Ovary (tissue), 7 donors: ENCODE measurements at regions not wholly inside any gene's neighbourhood (a gene's known extent, or its start where the extent isn't known, plus 50 kb on each side); places are given as distances from the start of the nearest gene placed in this dataset.

ENCODE experiments used
- DNase-seq, 5 donors: peaks; one replicate each; pipeline ENCODE4 v3.0.0-alpha.2; 2019 to 2020
- H3K27ac ChIP-seq, 2 donors: fragments of 200-600 bp; one replicate each; pipeline versions ENCODE4 v1.5.1 to v1.8.0; 2019 to 2022
- H3K27me3 ChIP-seq: fragments of 200-600 bp; one replicate; pipeline ENCODE4 v1.8.0; 2022
- H3K36me3 ChIP-seq: fragments of 200-600 bp; sonication (generic); one replicate; pipeline ENCODE4 v1.5.1; 2019
- H3K4me1 ChIP-seq: one replicate; pipeline ENCODE4 v1.8.1; 2013; ENCODE audit warnings: mild to moderate bottlenecking, moderate library complexity; ENCODE audit not compliant: insufficient read depth
- H3K4me3 ChIP-seq: fragments of 200-600 bp; sonication (generic); one replicate; pipeline ENCODE4 v1.5.1; 2017
- H3K9me3 ChIP-seq, 2 donors: fragments of 200-600 bp in 1 of 2; sonication (generic) in 1 of 2; one replicate each; pipeline versions ENCODE4 v1.5.1 to v1.8.1; 2013 to 2019; ENCODE audit warnings: mild to moderate bottlenecking in 1 of 2, moderate library complexity in 1 of 2
- EP300 ChIP-seq: sonication (generic); formaldehyde crosslinking; IDR thresholded peaks from one replicate; pipeline ENCODE4 v1.6.1; 2017; ENCODE audit warnings: antibody characterized with exemption
- POLR2A ChIP-seq: fragments of 450-650 bp; IDR thresholded peaks from one replicate; pipeline ENCODE4 v1.6.1; 2017; ENCODE audit warnings: antibody characterized with exemption, mild to moderate bottlenecking, moderate library complexity
- WGBS, 3 donors: extraction: QIAGEN DNeasy Blood & Tissue Kit in 1 of 3; methylation state at CpG; one replicate each; pipeline versions ENCODE4 v1.1.5 to v1.1.7; 2013 to 2017; 5-methylcytosine and 5-hydroxymethylcytosine counted together
- intact Hi-C, 4 donors: fragments of 100-400 bp; cut with DNase I; formaldehyde crosslinking; loops; one replicate each; pipeline versions ENCODE4 v1.11.0 to v1.15.1; 2022 to 2023
- TF ChIP-seq, protein P1 (sequence below), 3 donors: fragments of 450-650 bp in 2 of 3; fragments of 200-600 bp in 1 of 3; IDR thresholded peaks; one replicate each; pipeline versions ENCODE4 v1.5.1 to v1.8.0; 2016 to 2022; ENCODE audit warnings: antibody characterized with exemption in 3 of 3, mild to moderate bottlenecking in 1 of 3
- donor health status: DM: no; HTN: no; CAD: no; lungs with moderate emphysema.
- donor health status: DM: no; HTN: no; CAD: no.
- donor health status: Bipolar disorder and iron deficiency.
- donor health status: DM: no; HTN: no; CAD: no.
- donor health status: DM: yes; HTN: yes; CAD: no.

DNA sequence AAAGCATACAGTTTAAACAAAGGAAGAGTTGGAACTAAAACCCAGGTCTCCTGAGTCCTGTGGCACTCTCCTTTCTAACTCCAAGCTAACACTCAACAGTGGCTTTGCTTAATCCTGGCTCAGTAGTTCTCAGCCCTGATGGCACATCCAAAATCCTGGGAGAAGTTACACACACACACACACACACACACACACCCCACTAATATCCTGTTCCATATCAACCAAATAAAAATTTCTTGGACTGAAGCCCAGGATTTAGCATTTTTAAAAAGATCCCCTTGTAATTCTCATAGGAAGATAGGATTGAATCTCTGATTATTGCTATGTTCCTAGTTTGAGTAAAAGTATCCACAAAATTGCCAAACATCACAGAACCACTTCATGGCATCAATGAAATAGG, 136.1 kb upstream of the RIOK3 start:
- Histone ChIP-seq H3K27ac (no peak overlapping the region), H3K9me3 (no peaks in the 10 kb centered on the region), H3K4me3 (no peak overlapping the region), H3K27me3 (no peaks in the 10 kb centered on the region), H3K36me3 (no peaks in the 10 kb centered on the region), H3K4me1 (peaks cover under 1% of the 10 kb centered on the region)
- no peak for DNase-seq
- intact Hi-C loops: no loop called here
- TF ChIP-seq, protein P1, sequence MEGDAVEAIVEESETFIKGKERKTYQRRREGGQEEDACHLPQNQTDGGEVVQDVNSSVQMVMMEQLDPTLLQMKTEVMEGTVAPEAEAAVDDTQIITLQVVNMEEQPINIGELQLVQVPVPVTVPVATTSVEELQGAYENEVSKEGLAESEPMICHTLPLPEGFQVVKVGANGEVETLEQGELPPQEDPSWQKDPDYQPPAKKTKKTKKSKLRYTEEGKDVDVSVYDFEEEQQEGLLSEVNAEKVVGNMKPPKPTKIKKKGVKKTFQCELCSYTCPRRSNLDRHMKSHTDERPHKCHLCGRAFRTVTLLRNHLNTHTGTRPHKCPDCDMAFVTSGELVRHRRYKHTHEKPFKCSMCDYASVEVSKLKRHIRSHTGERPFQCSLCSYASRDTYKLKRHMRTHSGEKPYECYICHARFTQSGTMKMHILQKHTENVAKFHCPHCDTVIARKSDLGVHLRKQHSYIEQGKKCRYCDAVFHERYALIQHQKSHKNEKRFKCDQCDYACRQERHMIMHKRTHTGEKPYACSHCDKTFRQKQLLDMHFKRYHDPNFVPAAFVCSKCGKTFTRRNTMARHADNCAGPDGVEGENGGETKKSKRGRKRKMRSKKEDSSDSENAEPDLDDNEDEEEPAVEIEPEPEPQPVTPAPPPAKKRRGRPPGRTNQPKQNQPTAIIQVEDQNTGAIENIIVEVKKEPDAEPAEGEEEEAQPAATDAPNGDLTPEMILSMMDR (IDR thresholded peaks at IDR 0.05): no peak
- TF ChIP-seq EP300 (no peak), POLR2A (no peak)

DNA sequence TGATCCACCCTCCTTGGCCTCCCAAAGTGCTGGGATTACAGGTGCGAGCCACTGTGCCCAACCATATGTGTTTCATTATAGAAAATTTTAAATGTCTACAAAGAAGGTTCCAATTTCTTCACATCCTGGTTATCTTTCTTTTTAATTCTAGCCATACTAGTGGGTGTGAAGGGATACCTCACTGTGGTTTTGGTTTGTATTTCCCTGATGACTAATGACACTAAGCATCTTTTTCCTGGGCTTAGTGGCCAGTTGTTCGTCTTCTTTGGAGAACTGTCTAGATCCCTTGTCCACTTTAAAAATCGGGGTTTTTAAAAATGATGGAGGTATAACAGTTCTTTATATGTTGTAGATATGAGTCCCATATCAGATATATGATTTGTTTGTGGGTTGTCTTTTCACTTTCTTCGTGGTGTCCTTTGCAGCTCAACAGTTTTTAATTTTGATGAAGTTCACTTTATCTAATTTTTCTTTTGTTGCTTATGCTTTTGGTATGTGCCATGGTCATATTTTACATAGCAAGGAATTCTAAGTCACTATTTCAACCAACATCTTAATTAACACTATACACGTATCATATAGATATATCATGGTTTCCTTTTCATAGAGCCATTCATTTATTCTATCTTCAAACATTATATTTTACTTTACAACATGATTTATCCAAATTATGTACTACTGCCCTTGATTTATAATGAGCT, 135.0 kb upstream of the RIOK3 start:
- Histone ChIP-seq H3K4me1 (no peaks in the 10 kb centered on the region), H3K36me3 (no peaks in the 10 kb centered on the region), H3K9me3 (no peaks in the 10 kb centered on the region), H3K27ac (no peak overlapping the region), H3K4me3 (no peak overlapping the region), H3K27me3 (no peaks in the 10 kb centered on the region)
- no peak for TF ChIP-seq POLR2A
- no peak for TF ChIP-seq EP300
- TF ChIP-seq, protein P1 (IDR thresholded peaks at IDR 0.05): no peak
- intact Hi-C loops: no loop called here
- WGBS, 3 donors: 81 to 93% (median 85%) methylated on average over 5 of the region's 5 CpGs
- no peak for DNase-seq

DNA sequence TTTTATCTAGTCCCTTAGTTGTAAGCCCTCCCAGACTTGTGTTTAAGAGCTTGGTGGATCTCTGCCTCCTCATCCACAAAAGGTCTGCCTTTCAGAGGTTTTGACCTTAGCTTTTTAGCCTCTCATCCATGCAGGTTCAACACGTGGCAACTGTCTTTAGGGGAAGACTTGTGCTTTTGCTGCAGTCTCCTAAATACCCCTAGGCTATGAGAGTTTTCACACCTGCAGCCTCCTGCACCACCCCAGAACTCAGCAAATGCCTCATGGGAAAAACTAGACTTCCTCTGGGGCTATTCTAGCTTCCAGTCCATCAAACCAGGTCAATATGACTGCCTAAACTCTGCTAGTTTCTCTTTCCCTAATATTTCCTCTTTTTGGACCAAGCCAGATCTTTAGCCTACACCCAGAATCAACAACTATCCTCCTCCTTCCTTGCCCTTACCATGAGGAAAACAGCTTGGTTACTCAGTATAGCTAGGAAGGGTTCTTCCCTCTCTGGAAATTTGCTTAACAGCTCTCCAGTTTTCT, 132.3 kb upstream of the RIOK3 start:
- 62 to 77% (median 65%) methylated on average over 1 of the region's 1 CpG for WGBS, 3 donors
- DNase-seq: no peak
- Histone ChIP-seq H3K27ac (no peak overlapping the region), H3K36me3 (no peaks in the 10 kb centered on the region), H3K27me3 (no peaks in the 10 kb centered on the region), H3K4me3 (no peak overlapping the region), H3K4me1 (no peaks in the 10 kb centered on the region), H3K9me3 (no peaks in the 10 kb centered on the region)
- TF ChIP-seq EP300: no peak
- TF ChIP-seq, protein P1 (IDR thresholded peaks at IDR 0.05): no peak
- TF ChIP-seq POLR2A: no peak
- intact Hi-C loops: no loop called here

DNA sequence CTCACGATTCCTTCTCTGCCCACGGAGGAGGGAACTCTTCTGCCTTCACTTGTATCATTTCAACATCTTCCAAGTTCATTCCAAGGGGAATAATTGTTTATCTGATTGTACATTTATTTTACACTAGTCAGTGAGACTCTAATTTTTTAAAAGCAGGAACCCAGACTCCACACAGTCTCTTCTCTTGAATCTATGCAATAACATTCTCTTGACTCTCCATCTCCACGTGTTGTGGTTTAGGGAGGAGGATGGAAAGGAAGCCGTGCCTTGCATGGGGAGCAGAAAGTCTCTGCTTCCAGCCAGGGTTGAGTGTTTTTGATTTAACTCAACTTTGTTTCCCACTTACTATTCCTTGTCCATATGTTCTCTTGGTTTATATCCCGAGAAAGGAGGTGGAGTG, 131.1 kb upstream of the RIOK3 start:
- intact Hi-C loops: no loop called here
- Histone ChIP-seq H3K4me1 (no peaks in the 10 kb centered on the region), H3K4me3 (no peak overlapping the region), H3K9me3 (no peaks in the 10 kb centered on the region), H3K36me3 (no peaks in the 10 kb centered on the region), H3K27ac (no peak overlapping the region), H3K27me3 (no peaks in the 10 kb centered on the region)
- no peak for DNase-seq
- no peak for TF ChIP-seq EP300
- 80 to 86% (median 82%) methylated on average over 5 of the region's 5 CpGs for WGBS, 3 donors

DNA sequence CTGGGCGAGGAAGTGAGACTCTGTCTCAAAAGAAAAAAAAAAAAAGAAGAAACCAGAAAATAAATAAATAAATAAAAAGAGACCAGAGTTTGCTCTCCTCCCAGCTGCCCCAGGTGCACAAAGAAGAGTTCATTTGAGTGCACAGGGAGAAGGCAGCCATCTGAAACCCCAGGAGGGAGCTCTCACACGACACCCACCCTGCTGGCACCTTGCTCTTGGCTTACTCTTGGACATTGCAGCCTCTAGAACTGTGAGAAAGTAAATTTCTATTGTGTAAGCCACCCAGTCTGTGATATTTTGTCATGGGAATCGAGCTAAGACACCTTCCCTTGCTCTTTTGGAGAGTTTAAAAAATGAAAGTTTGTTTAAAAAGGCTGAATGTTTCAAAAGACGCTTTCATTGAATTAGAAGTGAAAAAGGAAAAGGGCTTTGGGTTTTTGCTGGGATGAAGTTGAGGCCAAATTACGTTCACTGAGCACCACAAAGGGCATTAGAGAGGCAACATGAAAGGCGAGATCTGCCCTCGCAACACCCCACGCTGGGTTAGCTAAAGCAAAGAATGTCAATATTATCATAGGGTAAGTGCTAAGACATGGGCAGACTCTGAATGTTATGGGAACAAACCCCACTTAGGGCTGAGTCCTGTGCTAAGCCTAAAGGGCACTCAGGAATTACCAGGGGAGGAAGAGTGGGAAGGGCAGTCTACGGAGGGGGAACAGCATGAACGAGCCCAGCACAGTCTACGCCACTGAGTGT, 128.9 kb upstream of the RIOK3 start:
- no peak overlapping the region for H3K4me3 ChIP-seq
- no peaks in the 10 kb centered on the region for H3K36me3 ChIP-seq
- H3K27me3 ChIP-seq: no peaks in the 10 kb centered on the region
- no peak for DNase-seq
- WGBS, 3 donors: 67 to 86% (median 68%) methylated on average over 11 of the region's 11 CpGs
- no peaks in the 10 kb centered on the region for H3K4me1 ChIP-seq
- no peak overlapping the region for H3K27ac ChIP-seq
- intact Hi-C loops: no loop called here
- no peaks in the 10 kb centered on the region for H3K9me3 ChIP-seq
- TF ChIP-seq EP300 (no peak), POLR2A (no peak)
